Skeletal muscle cell (primary cell): ENCODE measurements at regions not wholly inside any gene's neighbourhood (a gene's known extent, or its start where the extent isn't known, plus 50 kb on each side); places are given as distances from the start of the nearest gene placed in this dataset.
"Not testable (repeated sequence)": the region's sequence is repeated elsewhere in the genome, so short reads cannot be mapped to it uniquely, and the experiment has no call there.

Source experiments
- DNase-seq: peaks from one replicate; pipeline ENCODE4 v3.0.0-alpha.2; 2010; ENCODE audit warnings: low read depth
- H3K4me3 ChIP-seq: 2 replicates; pipeline ENCODE4 v1.5.1; 2011; ENCODE audit warnings: low read depth, mild to moderate bottlenecking, control low read depth, low read length, moderate library complexity

GRCh38 chr7:27442455-27442854 lies 199.9 kb downstream of the EVX1 start:
- DNase-seq, result peak; percentile 49
- H3K4me3 ChIP-seq, result no peak overlapping the region

DNA sequence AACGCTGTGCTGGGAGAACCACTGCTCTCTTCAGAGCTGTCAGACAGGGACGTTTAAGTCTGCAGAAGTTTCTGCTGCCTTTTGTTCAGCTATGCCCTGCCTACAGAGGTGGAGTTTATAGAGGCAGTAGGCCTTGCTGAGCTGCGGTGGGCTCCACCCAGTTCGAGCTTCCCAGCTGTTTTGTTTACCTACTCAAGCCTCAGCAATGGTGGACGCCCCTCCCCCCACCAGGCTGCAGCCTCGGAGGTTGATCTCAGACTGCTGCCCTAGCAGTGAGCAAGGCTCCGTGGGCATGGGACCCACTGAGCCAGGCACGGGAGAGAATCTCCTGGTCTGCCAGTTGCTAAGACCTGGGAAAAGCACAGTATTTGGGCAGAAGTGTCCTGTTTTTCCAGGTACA lies 206.4 kb downstream of the EVX1 start:
- DNase-seq, H3K4me3 ChIP-seq: not testable (repeated sequence)

GRCh38 chr7:27453702-27454405 lies 208.8 kb downstream of the HIBADH start:
- H3K4me3 ChIP-seq, result no peak overlapping the region
- peak; percentile 67 for DNase-seq

DNA sequence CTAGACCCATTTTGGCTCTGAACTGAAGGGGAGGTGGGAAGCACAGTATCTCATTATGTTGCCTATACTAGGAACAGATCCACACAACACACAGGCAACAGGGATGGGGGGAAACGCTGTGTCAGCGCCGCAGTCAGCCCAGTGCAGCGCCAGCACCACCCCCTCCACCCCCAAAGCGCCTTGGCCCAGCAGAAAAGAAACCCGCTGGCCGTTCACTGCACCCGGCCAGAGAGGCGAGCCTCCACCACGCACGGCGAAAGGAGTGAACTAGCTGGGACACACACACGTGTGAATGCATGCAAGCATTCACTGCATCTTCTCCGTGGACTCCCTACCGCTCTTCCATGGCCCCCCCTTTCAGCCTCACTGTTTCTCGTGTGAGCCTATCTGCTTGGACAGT lies 205.6 kb downstream of the HIBADH start:
- not testable (repeated sequence) for DNase-seq, H3K4me3 ChIP-seq

DNA sequence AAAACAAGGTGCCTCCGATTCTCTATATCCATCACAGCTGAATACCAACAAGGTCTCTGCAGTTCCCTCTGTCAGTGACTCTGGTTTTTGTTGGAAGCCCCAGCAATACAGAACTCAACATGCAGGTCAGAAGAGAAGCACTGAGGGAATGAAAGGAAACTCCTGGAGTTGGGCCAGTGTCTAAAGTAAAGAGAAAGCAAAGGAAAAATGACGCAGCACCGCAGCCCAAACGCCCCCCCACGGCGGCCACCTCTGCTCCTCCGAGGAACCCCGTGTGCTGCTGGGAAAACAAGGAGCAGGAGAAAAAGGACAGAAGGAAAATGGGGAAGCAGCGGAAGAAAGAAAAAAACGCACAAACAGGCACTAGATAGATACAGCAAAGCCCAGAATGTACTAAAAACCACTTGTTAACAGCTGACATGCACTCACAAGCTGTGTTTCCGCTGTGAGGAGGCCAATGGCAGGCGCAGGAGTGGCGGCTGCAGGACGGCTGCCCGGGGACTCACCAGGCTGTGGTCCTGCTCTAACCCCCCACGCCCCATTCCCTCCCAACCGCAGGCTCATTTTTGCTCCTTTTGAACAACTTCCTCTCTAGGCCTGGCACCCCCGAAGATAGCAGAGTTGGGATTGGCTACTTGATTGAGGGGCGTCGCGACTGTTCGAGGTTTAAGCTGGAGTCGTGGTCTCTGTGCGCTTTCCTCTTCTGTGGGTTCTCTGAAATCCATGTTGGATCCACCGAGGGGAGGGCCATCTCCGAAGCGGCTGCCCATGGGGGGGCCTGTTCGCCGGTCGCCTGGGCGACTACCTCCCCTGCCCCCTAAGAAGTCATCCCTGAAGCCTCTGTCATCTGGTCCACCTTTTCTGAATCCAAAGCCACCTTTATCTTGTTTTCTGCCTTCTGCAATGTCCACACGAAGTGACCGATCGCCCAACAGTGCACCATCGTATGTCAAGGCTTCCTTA lies 204.8 kb downstream of the HIBADH start:
- not testable (repeated sequence) for DNase-seq, H3K4me3 ChIP-seq

DNA sequence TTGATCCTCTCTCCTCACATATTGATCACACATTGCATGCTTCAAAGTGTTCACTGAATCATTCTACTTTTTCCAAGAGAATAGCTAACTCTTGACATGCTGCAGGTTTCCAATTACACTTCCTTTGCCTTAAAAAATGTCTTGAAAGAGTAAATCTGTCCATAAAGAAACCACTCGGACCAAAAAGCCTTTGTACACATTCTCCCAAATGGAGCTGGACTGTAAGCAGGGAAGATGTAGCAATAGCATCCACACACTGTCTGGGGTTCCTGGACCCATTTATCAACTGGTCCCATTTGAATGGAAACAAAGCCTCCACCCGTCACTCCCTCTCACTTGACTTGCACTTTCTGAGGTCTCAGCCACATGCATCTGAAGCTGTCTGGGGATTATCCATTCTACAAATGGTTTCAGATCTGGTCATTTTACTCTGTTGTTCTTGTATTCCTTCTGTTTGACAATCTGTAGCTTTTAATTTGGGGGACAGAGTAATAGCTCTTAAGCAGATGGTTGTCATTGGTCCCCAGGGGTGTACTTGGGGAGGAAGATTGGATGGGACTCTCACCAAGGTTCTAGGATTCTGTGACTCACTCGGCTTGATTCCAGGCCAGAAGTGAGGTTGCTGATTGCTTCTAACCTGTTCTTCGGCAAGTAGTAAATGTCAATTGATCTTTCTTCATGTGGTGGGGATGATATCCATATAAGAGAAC lies 203.5 kb downstream of the HIBADH start:
- DNase-seq, result peak; percentile 29
- H3K4me3 ChIP-seq, result no peak overlapping the region

DNA sequence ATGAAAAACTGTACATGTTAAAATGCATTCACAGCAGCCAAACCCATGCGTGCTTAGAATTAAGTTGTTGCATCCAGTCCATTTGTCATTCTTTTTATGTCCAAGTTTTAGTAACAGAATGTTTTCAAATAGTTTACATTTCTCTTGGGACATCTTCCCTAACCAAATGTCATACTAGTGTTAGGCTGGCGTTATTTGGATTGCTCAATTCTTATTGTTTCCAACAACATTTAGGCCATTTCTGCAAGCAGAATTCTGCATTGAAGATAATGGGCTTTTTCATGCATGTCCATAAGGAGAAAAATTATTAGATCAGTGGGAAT lies 203.0 kb downstream of the HIBADH start:
- no peak overlapping the region for H3K4me3 ChIP-seq

GRCh38 chr7:27462575-27463270 lies 200.0 kb downstream of the HIBADH start:
- DNase-seq, result no peak
- no peak overlapping the region for H3K4me3 ChIP-seq

More for the DNA sequence above, 203.0 kb downstream of the HIBADH start:
- peak; percentile 60 for DNase-seq

GRCh38 chr7:27464970-27465369 lies 197.7 kb downstream of the HIBADH start:
- no peak overlapping the region for H3K4me3 ChIP-seq
- DNase-seq, result no peak

DNA sequence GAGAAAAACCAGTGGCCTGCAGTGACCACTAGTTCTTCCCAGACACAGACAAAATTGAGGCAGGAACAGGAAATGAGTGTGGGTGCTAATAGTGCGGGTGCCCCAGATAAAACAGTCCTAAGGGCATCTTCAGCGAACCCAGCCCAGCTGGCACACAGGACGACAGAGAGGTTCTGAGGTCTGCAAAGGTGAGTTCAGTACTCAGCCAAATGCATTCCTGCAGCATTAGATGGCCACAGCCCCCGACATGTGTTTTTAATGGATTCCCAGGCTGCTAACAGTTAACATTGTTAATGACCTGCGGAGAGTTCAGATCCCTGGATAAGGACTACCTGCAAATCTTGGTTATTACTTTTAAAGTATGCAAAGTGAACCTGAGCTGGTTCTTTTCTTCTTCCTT lies 196.0 kb downstream of the HIBADH start:
- DNase-seq, result no peak

DNA sequence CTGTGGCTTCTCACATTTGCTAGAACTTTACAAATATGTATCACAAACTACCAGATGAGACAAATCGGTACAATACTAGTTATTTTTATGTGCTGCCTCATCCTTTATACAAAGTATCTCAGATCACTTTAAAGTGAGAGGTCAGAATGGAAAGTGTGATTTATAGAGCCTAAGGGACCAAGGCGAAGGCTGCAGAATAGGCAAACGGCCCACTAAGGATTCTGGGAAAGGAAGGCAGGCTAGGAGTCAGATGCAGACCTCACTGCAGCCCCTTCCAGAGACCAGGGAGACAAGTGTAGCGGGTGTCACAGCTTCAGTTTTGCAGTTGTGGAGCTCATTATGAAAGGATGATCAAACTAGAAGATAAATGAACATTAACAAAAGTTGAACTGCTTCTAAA lies 190.6 kb downstream of the HIBADH start:
- H3K4me3 ChIP-seq, result no peak overlapping the region
- DNase-seq, result no peak

More for the DNA sequence above, 196.0 kb downstream of the HIBADH start:
- H3K4me3 ChIP-seq, result no peak overlapping the region
